ENCODE measurements at regions not wholly inside any gene's neighbourhood (a gene's known extent, or its start where the extent isn't known, plus 50 kb on each side); places are given as distances from the start of the nearest gene placed in this dataset.

- no peak for DNase-seq
- Histone ChIP-seq H3K27ac (no peak overlapping the region), H3K9me3 (ENCODE audit: severe bottlenecking) (no peaks in the 10 kb centered on the region), H3K4me3 (ENCODE audit: low read depth, low read length) (no peak overlapping the region), H3K36me3 (no peaks in the 10 kb centered on the region), H3K27me3 (ENCODE audit: insufficient read depth, low read depth, severe bottlenecking) (no peaks in the 10 kb centered on the region)
- no peak for TF ChIP-seq CTCF (IDR thresholded peaks at IDR 0.05; ENCODE audit: low read depth, low read length)
Observed at GRCh38 chr6:121647905-121648304, 212.5 kb downstream of the GJA1 start.

- Histone ChIP-seq H3K4me3 (ENCODE audit: low read depth, low read length) (no peak overlapping the region), H3K9me3 (ENCODE audit: severe bottlenecking) (no peaks in the 10 kb centered on the region), H3K36me3 (no peaks in the 10 kb centered on the region), H3K27me3 (ENCODE audit: insufficient read depth, low read depth, severe bottlenecking) (no peaks in the 10 kb centered on the region), H3K27ac (no peak overlapping the region)
- TF ChIP-seq CTCF (IDR thresholded peaks at IDR 0.05; ENCODE audit: low read depth, low read length), result no peak
- DNase-seq, result no peak
Observed at GRCh38 chr6:121649951-121650350, 214.5 kb downstream of the GJA1 start.

GRCh38 chr6:121651420-121651819, 216.0 kb downstream of the GJA1 start:
- Histone ChIP-seq H3K4me3 (ENCODE audit: low read depth, low read length) (no peak overlapping the region), H3K27ac (no peak overlapping the region), H3K27me3 (ENCODE audit: insufficient read depth, low read depth, severe bottlenecking) (no peaks in the 10 kb centered on the region), H3K36me3 (no peaks in the 10 kb centered on the region), H3K9me3 (ENCODE audit: severe bottlenecking) (no peaks in the 10 kb centered on the region)
- DNase-seq, result no peak
- no peak for TF ChIP-seq CTCF (IDR thresholded peaks at IDR 0.05; ENCODE audit: low read depth, low read length)

- H3K27me3 ChIP-seq (ENCODE audit: insufficient read depth, low read depth, severe bottlenecking), result no peaks in the 10 kb centered on the region
- no peak overlapping the region for H3K27ac ChIP-seq
- no peaks in the 10 kb centered on the region for H3K9me3 ChIP-seq (ENCODE audit: severe bottlenecking)
- DNase-seq, result no peak
- H3K36me3 ChIP-seq, result no peaks in the 10 kb centered on the region
- TF ChIP-seq CTCF (IDR thresholded peaks at IDR 0.05; ENCODE audit: low read depth, low read length), result no peak
- H3K4me3 ChIP-seq (ENCODE audit: low read depth, low read length), result no peak overlapping the region
Observed at GRCh38 chr6:121652223-121652622, 216.8 kb downstream of the GJA1 start.

- no peak for DNase-seq
- no peak for TF ChIP-seq CTCF (IDR thresholded peaks at IDR 0.05; ENCODE audit: low read depth, low read length)
- Histone ChIP-seq H3K27me3 (ENCODE audit: insufficient read depth, low read depth, severe bottlenecking) (no peaks in the 10 kb centered on the region), H3K9me3 (ENCODE audit: severe bottlenecking) (no peaks in the 10 kb centered on the region), H3K4me3 (ENCODE audit: low read depth, low read length) (no peak overlapping the region), H3K27ac (no peak overlapping the region), H3K36me3 (no peaks in the 10 kb centered on the region)
Observed at GRCh38 chr6:121652726-121653623, 217.5 kb downstream of the GJA1 start.

GRCh38 chr6:121653624-121654008, 218.2 kb downstream of the GJA1 start:
- no peak for DNase-seq
- H3K27ac ChIP-seq, result no peak overlapping the region
- H3K27me3 ChIP-seq (ENCODE audit: insufficient read depth, low read depth, severe bottlenecking), result no peaks in the 10 kb centered on the region
- TF ChIP-seq CTCF (IDR thresholded peaks at IDR 0.05; ENCODE audit: low read depth, low read length), result no peak
- H3K9me3 ChIP-seq (ENCODE audit: severe bottlenecking), result no peaks in the 10 kb centered on the region
- no peak overlapping the region for H3K4me3 ChIP-seq (ENCODE audit: low read depth, low read length)
- H3K36me3 ChIP-seq, result no peaks in the 10 kb centered on the region

All from WERI-Rb-1 (cell line).